DMS 273 (cell line): ENCODE measurements at regions not wholly inside any gene's neighbourhood (a gene's known extent, or its start where the extent isn't known, plus 50 kb on each side); places are given as distances from the start of the nearest gene placed in this dataset.
"Not testable (repeated sequence)": the region's sequence is repeated elsewhere in the genome, so short reads cannot be mapped to it uniquely, and the experiment has no call there.

ENCODE experiments used
- DNase-seq: peaks from one replicate; lab custom pipeline; 2025; ENCODE audit not compliant: unreplicated experiment; lab: John Stamatoyannopoulos, UW

DNA sequence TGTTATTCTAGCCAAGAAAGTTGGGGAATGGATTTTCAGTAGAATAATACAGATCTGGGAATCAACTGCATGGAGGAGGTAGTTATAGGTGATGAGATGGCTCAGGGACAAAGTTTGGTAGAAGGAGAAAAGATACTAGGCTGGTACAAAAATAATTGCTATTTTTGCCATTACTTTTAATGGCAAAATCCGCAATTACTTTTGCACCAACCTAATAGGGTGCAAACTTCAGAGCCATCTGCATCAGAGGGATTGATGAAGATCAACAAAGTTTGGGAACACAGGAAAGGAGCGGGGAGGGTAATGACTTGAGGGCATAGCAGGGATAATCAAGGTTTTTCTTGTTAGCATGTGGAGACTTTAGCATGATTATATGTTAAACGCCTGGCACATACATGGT, 178.7 kb upstream of the ROPN1B start:
- not testable (repeated sequence) for DNase-seq

DNA sequence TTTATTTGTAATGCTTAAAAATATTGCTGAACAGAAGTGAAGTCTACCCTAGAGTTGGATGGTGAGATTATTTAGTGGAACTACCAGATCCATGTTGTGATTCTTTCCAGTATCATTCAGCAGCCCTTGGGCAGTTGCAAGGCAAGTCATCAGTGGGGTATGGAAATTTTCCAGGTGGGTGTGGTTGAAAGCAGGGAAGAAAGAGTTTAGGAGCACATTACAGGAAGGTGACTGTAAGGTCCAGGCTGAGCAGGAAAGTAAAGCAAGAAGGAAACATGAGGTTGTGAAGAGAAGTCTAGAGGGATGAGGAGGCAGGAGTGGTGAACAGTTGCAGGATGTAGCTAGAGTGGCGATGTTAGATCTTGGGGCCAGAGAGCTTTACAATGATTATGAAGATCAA, 178.0 kb upstream of the ROPN1B start:
- DNase-seq = not testable (repeated sequence)

- not testable (repeated sequence) for DNase-seq
Measured at GRCh38 chr3:125810010-125810409, 159.0 kb upstream of the ROPN1B start.

GRCh38 chr3:125822175-125822574, 146.8 kb upstream of the ROPN1B start:
- DNase-seq = not testable (repeated sequence)

GRCh38 chr3:125831005-125831750, 137.8 kb upstream of the ROPN1B start:
- not testable (repeated sequence) for DNase-seq

GRCh38 chr3:125835562-125835961, 133.4 kb upstream of the ROPN1B start:
- not testable (repeated sequence) for DNase-seq

DNA sequence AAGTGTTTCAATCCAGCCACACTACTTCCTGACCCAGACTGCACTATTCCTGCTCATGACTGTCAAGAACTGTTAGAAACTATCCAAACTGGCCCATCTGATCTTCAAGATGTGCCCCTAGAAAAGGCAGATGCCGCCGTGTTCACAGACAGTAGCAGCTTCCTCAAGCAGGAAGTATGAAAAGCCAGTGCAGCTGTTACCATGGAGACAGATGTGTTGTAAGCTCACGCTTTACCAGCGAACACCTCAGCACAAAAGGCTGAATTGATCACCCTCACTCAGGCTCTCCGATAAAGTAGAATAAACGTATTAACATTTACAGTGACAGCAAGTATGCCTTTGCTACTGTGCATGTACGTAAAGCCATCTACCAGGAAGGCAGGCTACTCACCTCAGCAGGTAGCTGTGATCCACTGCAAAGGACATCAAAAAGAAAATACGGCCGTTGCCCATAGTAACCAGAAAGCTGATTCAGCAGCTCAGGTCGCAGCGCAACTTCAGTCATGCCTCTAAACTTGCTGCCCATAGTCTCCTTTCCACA, 132.9 kb upstream of the ROPN1B start:
- DNase-seq = not testable (repeated sequence)

DNA sequence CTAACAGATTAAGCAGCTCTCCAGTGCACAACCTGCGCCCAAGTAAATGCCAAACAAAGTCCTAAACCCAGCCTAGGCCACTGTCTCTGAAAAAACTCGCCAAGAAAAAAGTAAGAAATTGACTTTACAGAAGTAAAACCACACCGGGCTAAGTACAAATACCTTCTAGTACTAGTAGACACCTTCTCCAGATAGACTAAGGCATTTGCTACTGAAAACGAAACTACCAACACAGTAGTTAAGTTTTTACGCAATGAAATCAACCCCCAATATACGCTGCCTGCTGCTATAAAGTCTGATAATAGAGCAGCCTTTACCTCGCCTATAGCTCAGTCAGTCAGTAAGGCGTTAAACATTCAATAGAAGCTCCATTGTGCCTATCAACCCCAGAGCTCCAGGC, 132.2 kb upstream of the ROPN1B start:
- DNase-seq = not testable (repeated sequence)

- not testable (repeated sequence) for DNase-seq
Measured at GRCh38 chr3:125838857-125839256, 130.1 kb upstream of the ROPN1B start.

DNA sequence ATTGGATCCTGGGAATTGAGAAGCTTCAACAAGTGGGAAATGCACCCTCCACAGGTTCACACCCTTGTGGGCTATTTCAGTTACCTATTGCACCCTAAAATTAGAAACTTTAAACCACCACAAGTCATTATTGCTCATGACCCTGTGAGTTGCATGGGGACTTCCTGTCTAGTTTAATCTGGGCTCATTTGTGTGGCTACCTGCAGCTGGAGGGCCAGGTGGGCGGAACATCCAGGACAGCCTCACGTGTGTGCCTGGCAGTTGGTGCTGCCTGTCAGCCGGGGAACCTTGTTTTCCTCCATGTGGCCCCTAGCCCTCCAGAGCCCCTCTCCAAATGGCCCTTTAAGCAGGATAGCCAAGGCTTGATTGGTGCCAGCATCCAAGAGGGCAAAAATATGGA, 128.5 kb upstream of the ROPN1B start:
- not testable (repeated sequence) for DNase-seq

DNA sequence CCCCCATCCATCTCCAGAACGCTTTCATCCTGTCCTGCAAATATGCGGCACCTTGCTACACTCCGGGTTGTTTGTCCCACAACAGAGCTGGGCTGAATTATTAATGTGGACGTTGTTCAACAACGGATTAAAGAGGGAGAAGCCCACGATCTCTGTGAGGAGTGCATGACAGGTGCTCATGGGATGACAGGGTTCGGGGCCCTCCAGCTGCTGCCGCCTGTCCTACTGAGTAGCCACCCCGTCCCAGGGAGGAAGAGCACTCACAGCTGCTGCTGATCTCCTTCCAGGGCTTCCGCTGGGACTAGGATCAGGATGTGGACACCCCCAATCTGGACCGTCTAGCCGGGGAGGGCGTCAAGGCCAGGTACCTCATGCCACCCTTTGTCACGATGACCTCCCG, 121.0 kb upstream of the ROPN1B start:
- DNase-seq = not testable (repeated sequence)

DNA sequence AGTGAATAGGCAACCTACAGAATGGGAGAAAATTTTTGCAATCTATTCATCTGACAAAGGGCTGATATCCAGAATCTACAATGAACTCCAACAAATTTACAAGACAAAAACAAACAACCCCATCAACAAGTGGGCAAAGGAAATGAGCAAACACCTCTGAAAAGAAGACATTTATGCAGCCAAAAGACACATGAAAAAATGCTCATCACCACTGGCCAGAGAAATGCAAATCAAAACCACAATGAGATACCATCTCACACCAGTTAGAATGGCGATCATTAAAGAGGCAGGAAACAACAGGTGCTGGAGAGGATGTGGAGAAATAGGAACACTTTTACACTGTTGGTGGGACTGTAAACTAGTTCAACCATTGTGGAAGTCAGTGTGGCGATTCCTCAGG, 114.0 kb upstream of the ROPN1B start:
- DNase-seq = not testable (repeated sequence)

- peak; percentile 14 for DNase-seq
Measured at GRCh38 chr3:125860547-125860946, 108.4 kb upstream of the ROPN1B start.

DNA sequence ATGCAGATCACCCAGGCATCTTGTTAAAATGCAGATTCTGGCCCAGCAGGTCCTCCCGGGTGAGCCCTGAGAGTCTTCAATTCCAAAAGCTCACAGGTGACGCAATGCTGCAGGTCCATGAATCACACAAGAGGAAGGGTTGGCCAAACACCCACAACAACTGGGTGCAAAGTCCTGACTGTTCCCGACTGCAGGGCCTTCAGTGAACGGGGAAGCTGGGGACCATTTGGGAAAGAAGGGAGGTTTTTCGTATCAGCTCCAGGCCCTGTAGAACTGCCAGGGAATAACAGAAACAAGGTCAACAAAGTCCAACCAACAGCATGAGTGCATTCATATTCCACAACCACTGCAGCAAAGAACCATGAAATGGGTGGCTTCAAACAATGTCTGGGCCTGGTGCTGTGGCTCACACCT, 106.1 kb upstream of the ROPN1B start:
- not testable (repeated sequence) for DNase-seq

GRCh38 chr3:125864532-125864931, 104.4 kb upstream of the ROPN1B start:
- DNase-seq = not testable (repeated sequence)

DNA sequence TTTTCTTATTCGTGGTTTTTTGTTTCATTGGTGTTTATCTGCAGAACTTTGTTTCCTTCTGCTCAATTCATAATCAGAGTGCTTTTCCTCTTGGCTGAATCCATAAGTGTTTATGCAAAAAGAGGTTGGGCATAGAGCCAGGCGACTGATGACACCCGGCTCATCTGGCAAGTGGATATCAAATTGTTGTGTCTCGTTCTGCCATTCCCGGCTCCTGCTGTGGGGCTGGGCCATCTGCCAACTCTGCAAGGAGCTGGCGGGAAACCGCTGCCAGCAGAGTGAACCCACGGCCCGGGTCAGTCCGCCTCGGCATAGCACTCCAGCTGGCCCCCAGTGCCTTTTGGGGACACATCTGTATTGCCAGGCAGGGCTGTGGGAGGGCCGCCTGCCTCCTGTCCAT, 83.0 kb upstream of the ROPN1B start:
- peak; percentile 97 for DNase-seq

DNA sequence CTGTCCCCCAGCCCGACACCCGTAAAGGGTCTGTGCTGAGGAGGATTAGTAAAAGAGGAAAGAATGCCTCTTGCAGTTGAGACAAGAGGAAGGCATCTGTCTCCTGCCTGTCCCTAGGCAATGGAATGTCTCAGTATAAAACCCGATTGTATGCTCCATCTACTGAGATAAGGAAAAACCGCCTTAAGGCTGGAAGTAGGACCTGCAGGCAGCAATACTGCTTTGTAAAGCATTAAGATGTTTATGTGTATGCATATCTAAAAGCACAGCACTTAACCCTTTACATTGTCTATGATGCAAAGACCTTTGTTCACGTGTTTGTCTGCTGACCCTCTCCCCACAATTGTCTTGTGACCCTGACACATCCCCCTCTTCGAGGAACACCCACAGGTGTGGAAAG, 69.8 kb upstream of the ROPN1B start:
- not testable (repeated sequence) for DNase-seq

DNA sequence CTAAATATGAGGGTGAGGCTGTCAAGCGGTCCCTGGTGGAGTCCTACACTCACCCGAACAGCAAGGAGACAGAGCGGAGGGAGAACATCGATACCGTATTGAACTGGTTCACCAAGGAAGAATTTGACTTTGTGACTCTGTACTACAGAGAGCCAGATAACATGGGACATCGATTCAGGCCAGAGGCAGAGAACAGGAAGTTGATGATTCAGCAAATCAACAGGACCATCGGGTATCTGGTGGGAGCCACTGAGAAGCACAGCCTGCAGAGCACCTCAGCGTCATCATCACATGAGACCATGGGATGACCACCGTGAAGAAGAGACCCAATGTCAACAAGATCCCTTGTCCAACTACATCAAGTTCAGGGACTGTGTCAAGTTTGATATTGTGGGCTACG, 67.5 kb upstream of the ROPN1B start:
- not testable (repeated sequence) for DNase-seq

GRCh38 chr3:125903780-125904455, 65.1 kb upstream of the ROPN1B start:
- DNase-seq = not testable (repeated sequence)

GRCh38 chr3:125907279-125907678, 61.7 kb upstream of the ROPN1B start:
- not testable (repeated sequence) for DNase-seq

DNA sequence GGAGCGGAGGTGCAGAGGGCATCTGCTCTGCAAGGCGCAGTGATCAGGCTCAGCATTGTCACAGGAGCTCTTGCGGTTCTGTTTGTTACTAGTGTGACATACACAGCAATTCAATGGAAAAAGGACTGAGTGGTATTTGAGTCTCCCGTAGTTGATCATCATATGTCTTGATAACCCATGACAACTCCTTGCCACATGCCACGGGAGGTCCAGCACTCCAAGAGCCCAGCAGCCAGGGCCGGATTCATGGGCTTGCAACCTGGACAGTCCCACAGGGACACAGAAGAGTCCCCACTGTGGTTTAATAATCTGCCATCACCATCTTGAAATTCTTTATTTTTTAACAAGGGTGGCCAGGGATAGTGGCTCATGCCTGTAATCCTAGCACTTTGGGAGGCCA, 58.1 kb upstream of the ROPN1B start:
- not testable (repeated sequence) for DNase-seq
